DMS79 (cell line): ENCODE measurements at regions not wholly inside any gene's neighbourhood (a gene's known extent, or its start where the extent isn't known, plus 50 kb on each side); places are given as distances from the start of the nearest gene placed in this dataset.
"Not testable (repeated sequence)": the region's sequence is repeated elsewhere in the genome, so short reads cannot be mapped to it uniquely, and the experiment has no call there.

Source experiments
- DNase-seq: peaks from one replicate; lab custom pipeline; 2025; lab: John Stamatoyannopoulos, UW

DNA sequence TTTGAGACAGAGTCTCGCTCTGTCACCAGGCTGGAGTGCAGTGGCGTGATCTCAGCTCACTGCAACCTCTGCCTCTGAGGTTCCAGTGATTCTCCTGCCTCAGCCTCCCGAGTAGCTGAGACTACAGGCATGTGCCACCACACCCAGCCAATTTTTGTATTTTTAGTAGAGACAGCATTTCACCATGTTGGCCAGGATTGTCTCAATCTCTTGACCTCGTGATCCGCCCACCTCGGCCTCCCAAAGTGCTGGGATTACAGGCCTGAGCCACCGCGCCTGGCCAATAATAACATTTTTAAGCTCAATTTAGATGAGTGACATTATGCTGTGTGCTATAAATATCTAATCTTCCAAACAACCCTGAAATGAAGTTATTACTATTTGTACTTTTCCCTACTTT is 338.8 kb upstream of the VRK2 start:
- DNase-seq = not testable (repeated sequence)

DNA sequence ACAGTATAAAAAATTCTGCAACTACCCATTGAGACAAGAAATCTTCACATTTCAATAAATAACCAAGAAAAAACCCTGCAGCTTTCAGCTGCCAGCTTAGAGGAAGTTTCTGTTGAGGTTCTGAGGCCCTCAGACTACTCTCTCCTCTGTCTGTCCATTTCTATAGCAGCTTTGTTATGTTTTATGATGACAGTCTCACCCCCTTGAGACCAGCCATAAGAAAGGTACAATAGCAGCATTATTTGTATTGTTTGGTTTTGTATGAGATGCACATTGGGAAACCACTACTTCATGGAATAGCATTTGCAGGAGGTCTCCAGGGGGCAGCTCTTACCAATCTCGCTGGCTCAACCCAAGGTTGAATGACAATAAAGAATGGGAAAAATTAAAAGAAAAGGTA is 334.6 kb upstream of the VRK2 start:
- no peak for DNase-seq

DNA sequence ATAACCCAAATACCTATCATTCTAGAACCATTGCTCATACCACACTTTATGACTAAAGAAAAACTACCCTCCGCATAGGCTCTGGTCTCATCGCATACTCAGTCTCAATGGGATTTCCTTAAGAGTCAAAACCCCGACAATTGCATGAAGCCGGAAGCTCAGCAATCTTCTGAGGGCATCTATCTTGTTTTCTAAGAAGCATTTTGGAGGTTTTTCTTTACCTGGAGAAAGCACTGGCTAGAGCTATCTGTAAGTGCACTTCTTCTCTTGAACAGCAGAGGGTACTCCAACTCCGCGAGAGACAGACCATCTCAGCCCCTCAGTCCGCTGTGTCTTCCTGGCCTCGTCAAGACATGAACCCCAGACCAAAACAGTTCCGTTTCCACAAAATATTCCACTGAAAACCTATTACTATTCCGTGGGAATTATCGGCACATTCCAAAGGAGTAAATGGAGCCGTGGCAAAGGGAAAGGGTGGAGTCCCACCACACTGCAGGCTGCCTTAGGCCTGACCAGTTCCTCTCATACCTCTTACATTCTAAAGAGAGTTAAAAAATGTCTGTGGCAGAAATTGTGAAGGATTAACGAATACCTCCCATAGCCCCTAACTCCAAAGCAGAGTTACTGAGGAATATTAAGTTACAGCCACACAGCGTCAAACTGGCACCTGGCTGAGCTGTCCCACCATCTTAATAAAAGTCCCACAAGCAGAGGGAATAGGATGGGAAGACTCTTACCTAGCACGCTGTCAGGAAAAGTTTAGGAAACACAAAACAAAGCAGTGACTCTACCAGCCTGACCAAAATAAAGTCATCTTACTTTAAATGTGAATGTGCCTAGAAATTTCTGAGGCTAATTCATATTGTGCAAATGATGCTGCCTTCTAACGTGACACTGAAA is 325.6 kb upstream of the VRK2 start:
- no peak for DNase-seq

DNA sequence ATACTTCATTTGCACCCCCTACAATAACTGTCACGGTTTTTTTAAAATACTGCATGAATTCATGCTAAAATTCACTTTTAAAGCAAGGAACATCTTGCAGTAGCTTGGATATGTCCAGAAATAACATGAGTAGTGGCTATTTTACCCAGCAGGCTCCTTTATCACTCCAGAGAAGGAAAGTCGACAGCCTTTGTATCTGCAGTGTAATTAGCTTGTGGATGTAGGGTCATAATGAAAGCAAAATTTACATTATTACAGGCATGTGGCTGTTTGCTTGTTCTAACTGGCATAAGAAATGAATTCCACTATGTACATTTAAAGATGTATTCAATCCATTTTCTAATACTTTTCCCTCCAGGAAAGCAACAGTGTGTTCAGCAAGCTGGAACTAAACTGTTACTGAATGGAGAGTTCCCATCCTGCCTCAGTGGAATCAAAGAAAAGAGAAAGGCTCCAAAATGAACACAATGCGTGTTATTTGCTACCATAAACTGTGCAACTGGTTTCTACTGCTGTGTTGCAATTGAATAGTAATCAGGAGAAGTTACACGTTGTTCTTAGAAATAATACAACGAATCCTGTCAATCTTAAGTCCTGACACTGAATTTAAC is 321.2 kb upstream of the VRK2 start:
- DNase-seq = no peak

DNA sequence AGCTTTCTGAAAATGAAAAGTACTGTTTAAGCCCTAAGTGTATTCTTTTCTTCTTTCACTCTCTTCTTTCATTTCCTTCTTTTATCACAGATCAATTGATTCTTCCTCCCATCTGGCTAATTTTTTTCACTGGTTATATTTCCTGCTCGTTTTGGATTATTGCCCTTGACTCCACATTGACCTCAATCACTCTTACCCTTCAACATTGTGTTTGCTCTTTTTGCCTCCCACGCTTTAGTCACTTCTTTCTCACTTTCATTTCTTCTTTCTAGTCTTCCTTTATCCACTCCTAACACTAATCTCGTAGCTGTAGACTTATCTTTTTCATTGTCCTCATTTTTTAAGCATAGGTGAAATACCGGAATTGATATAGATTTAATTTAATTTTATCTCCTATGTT is 320.3 kb upstream of the VRK2 start:
- DNase-seq = no peak

DNA sequence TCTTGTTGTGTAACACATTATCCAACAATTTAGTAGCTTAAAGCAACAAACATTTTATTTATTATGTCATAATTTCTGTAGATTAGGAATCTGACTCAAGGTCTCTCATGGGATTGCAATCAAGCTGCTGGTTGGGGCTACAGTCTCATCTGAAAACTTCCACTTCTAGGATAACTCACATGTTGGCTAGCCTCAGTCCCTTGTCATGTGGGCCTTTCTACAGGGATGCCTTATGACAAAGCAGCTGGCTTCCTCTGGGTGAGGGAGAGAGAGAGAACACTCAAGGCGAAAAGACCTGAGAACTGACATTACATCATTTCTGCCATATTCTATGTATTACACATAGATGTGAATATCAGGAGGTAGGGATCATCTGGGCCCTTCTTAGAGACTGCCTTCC is 317.9 kb upstream of the VRK2 start:
- no peak for DNase-seq

DNA sequence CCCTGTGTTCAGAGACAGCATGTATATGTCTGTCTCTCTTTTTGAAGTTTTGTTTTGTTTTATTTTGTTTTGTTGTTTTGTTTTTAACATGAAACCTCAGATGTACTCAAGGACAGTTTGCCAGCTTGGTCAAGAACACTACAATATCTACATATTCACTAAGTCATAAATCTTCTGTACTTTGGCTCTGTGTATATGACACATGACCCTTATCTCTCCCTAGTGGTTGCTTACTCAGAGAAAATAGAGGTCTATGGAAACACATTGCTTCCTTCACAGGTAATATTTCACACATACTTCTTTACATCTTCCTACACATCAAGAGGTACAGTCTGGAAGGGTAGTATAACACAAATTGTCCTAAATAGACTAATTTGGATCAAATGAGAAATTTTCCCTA is 312.6 kb upstream of the VRK2 start:
- DNase-seq = no peak

DNA sequence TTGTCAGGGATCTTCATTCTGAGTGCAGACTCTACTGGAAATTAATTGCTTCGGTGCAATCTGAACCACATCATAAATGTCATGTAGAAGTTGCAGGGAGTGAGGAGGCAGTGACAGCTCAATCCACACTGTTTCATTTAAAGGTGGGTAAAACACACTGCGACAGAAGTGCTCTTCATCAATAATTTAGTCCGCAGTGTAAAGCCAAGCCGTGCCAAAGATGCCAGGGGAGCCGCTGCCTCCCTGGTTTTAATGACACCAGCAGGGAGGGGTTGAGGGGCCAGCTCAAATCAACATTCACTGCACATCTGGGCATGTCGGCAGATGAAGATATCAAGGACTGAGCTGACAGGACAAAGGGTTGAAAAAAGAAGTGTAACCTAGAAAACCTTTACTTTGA is 305.7 kb upstream of the VRK2 start:
- no peak for DNase-seq

DNA sequence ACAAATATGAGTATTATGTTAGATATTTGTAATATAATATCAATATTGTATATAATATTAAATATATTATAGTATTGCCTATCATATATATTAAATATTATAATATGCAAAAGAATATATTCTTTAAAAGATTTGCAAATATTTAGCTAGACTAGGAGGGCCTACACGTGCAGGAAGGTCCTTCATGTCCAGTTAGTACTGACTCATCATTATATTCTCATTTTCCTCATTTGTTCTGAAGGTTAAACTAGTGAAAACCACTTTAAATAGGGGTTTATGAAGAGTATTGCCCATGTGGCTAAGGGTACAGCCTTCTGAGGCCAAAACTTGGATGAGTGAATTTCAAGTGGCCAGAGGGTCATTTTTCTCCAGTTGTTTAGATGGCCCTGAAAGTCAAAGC is 293.0 kb upstream of the VRK2 start:
- DNase-seq = no peak

DNA sequence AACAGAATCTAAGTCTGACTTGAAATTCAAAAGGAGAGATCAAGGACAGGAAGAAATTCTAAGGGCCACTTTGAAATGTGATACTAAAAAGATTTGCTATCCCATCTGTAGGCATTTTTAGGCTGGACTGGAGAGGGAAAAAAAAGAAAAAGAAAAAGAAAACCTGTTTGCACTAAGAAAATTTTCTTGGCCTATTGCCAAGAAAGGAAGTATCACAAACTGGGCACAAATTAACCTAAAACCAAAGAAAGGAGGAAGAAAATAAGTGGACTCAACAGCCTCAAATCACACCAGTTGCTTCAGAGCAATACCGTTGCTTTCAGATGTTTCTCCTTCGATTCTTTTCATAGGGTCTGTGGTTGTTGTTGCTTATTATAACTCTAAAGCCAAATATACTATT is 287.9 kb upstream of the VRK2 start:
- no peak for DNase-seq

DNA sequence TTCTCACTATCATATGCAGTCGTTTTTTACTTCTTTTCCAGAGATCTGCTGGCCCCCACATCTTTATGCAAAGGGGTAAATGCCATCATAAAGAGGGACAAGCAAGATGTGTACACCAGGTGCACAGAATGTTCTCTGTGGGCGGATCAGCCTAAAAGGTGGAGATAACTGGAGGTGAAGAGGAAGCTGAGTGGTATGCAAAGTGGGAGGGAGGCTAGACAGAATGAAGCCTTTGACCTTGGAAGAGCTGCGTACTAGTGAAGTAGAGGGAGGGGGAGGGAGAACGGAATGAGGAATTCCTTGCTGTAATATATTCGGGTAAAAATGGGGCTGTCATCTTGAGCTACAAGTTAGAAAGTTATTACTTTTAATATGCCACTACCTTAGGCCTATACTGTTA is 287.5 kb upstream of the VRK2 start:
- no peak for DNase-seq

DNA sequence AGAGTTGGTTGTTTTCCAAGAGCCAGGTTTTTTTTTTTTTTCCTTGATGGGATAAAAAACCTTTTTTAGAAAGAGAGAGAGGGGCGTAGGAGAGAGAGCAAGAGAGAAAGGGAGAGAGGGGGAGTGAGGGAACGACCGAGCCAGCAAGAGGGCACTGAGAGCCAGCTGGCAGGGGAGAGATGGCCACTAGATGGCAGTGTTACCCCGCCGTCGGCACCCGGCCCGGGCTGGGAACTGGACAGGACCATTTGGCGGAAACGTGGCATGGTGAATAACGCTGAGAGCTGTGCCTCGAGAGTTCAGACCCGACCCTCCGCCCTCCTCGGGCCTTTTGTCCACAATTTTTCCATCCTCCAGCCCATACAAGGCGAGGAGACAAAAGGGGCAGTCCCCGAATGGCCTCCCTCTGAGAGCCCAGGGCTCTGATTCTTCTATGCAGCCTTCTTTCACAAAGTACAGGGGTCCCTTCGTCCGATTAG is 286.7 kb upstream of the VRK2 start:
- peak; percentile 37 for DNase-seq

DNA sequence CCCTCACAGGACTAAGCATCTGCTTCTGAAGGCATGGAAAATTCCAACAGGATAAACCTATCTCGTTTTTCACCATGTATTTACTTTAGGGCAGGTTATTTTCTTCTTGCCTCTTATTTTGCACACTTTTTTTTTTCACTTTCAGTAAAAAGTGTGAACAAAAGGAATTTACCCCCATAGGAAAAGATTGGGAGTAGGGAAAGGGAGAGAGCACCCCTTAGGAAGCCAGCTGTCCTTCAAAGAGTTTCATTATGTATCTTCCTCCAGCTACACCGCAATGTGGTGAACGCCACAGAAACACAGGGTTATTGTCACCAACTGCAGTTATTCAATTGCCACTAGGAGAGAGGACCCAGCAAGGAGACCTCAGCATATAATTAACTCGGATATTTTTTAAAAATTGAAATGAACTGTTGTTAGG is 286.2 kb upstream of the VRK2 start:
- no peak for DNase-seq

DNA sequence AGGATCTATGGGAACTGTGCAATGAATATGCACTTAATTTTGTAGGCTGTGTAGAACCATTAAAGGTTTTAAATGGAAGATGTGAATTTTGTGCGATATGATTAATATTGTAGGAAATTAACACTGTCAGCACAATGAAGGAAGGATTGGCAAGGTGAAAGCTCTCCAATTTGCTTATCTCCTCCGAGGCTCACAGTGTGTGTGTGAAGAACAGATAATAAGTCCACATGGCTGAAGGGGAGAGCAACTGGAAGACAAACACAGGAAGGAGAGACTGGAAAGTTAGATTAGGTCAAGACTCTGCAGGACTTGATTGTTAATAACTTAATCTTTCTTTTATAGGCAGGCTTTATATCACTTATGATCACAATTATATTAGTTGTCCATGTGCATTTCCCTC is 269.7 kb upstream of the VRK2 start:
- DNase-seq = no peak

DNA sequence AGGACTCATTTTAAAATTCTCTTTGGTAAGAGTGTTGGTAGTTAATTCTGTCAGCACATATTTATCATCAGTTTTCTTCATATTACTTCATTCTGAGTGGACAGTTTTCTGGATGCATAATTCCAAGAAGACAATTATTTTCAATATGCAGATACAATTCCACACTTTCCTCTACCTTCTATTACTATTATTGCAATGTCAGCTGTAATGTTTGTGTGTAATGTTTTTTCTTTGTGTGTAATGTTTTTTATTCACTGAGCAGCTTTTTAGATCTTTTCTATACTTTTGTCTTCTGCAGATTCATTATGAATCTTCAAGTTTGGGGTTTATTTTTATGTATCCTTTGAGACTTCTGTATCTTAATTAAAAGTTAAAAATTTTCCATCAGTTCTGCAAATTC is 264.0 kb upstream of the VRK2 start:
- no peak for DNase-seq

DNA sequence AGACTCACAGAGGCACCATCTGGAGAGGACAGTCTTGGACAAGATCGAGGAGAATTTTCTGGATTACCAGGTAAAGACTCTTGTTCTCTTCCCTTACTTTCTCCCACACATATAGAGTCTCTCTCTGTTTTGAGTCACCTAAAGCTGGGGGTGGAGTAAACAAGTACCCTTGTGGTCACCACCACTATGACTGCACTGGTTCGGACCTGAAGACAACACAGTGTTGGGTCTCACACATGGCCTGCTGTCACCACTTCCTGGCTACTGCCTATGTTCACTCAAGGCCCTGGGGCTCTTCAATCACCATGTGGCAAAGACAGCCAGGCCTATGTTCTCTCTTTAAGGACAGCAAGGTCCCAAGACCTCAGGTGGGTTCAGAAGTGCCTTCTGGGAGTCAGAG is 253.3 kb upstream of the VRK2 start:
- DNase-seq = no peak

DNA sequence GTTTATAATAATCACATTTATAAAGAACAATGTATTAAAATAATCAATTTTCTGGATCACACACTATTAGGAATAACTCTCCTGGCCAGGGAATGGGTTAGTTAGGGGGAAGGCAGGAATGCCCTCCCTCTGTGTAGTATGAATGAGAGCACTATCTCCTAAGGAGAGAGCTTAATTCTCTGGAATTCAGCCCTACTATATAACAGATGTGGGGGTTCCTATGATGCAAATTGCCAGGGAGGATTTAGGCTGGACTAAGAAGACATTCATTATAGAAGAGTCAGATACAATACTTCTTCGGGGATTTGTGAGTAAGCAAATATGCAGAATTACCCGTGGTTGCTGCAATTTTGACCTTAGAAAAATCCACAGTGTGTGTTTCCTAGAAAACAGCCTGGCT is 250.1 kb upstream of the VRK2 start:
- no peak for DNase-seq

DNA sequence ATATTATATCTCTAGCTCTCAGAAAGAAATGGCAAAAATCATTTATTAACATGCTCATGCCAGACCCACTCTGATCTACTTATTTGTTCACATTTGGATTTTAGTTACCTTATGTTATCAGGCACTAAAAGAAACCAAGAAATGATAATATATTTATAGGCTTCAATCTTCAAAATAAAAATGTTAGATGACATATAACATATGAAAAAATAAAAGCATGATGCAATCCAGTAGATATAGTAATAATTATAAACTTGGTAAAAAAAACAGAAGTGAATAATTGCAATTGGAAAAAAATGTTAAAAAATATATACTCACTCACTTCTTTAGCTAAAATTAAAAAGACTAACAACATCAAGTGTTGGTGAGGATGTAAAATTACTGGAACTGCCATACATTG is 248.3 kb upstream of the VRK2 start:
- DNase-seq = no peak

DNA sequence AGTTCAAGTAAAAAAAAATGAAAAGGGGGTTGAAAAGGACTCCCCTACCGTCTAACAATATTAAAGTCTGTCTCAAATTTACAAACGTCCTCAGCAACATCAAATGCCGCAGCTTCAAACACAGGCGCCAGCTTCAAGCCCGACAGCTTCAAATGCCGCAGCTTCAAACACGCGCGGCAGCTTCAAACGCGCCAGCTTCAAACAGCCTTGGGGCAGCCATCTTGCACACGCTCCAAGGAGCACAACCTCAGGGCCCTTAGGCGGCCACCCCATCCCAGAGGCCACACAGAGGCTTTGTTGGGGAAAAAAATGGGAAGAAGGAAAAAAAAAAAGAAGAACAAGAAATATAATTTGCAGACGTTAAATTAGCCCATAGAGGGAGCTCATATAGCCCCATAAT is 244.4 kb upstream of the VRK2 start:
- DNase-seq = no peak

DNA sequence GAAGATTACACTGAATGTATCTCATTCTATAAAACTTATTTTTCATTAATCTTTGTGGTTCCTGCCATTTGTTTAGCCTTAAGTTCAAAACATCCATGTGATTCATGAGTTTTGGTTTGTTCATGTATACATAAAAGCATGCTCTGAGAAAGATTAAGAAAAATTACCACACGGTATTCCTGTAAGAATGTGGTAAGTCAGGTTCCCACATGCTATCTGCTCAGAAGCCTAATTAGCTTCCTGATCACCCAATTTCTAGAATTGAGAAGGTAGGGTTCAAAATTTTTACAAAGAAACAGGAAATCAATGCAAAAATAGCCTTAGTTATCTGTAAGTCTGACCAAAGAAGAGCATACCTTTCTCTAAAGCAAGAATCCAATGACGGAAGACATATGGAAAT is 241.6 kb upstream of the VRK2 start:
- DNase-seq = no peak

DNA sequence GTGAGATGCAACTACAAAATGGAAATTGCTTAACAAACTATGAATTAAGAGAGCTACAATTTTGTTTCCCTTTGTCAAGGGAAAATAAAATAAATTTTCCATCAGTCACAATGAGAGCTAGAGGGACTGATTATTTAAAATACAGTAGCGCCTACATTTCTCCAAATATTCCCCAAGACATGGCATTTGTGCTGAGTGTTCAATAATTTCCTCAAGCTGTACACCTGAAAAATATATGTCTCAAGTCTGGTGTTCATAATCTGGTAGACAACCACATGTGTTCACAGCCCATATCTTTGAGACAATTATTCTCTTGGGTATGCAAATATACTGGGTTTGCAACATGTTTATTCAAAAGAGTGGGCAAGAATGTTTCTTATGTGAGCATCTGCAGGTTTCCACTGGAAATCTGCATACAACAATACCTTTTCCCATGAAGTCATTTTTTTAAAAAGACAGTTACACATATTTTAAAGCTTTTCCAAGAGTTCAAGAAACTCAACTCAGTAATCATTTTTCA is 240.1 kb upstream of the VRK2 start:
- no peak for DNase-seq

DNA sequence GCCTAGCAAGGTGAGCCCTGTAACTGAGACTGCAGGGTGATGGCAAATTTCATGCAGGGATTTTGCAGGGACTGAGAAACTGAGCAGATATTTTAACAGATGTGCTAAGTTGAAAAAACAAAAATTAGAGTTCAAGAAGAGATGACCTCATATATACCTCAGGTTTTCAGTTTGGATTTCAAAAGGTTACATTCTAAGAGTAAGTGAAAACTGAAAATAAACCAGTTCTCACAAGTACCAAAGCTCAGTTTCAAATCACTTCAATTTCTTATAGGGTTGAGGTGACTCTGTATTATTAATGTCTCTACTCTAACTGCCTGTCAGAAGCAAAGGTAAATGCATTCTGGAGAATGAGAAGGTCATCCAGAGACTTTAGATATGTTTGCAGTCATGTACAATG is 237.4 kb upstream of the VRK2 start:
- DNase-seq = no peak

DNA sequence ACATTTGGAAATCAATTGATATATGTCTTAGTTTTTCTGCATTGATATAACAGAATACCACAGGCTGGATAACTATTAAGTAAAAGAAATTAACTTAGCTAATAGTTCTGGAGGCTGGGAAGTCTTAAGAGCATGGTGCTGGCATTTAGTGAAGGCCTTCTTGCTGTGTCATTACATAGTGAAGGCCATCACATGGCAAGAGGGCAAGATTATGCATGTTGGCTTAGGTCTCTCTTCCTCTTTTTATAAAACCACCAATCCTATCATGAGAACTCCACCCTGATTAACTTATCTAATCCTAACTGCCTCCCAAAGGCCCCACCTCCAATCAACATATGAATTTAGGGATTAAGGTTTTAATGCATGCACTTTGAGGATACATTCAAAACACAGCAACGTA is 225.5 kb upstream of the VRK2 start:
- DNase-seq = no peak

DNA sequence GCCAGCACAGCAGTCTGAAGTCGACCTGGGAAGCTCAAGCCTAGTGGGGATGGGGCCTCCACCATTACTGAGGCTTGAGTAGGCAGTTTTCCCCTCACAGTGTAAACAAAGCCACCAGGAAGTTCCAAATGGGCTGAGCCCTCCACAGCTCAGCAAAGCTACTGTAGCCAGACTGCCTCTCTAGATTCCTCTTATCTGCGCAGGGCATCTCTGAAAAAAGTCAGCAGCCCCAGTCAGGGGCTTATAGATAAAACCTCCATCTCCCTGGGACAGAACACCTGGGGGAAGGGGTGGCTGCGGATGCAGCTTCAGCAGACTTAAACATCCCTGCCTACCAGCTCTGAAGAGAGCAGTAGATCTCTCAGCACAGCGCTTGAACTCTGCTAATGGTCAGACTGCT is 218.4 kb upstream of the VRK2 start:
- DNase-seq = no peak
